Suprapubic skin (tissue), 4 donors: ENCODE measurements at regions not wholly inside any gene's neighbourhood (a gene's known extent, or its start where the extent isn't known, plus 50 kb on each side); places are given as distances from the start of the nearest gene placed in this dataset.

ENCODE experiments used
- CTCF ChIP-seq, 2 donors: fragments of 200-600 bp in 1 of 2; fragments of 450-650 bp in 1 of 2; sonication (generic) in 1 of 2; IDR thresholded peaks; one replicate each; pipeline ENCODE4 v1.5.1; 2016 to 2019; ENCODE audit warnings: antibody characterized with exemption in 2 of 2, mild to moderate bottlenecking in 1 of 2, moderate library complexity in 1 of 2
- EP300 ChIP-seq: sonication (generic); formaldehyde crosslinking; IDR thresholded peaks from one replicate; pipeline ENCODE4 v1.6.1; 2017; ENCODE audit warnings: antibody characterized with exemption
- POLR2AphosphoS5 ChIP-seq, 3 donors: sonication (generic); formaldehyde crosslinking; IDR thresholded peaks; one replicate each; pipeline ENCODE4 v1.6.1; 2017; ENCODE audit warnings: antibody characterized with exemption in 3 of 3

GRCh38 chrX:51803833-51804232 is 60.6 kb downstream of the GSPT2 start:
- TF ChIP-seq CTCF (IDR thresholded peaks at IDR 0.05) (no peak), EP300 (no peak), POLR2AphosphoS5 (IDR thresholded peaks at IDR 0.05) (no peak)
